IPS-NIHi11 (cell line): ENCODE measurements at regions not wholly inside any gene's neighbourhood (a gene's known extent, or its start where the extent isn't known, plus 50 kb on each side); places are given as distances from the start of the nearest gene placed in this dataset.
"Not testable (repeated sequence)": the region's sequence is repeated elsewhere in the genome, so short reads cannot be mapped to it uniquely, and the experiment has no call there.

ENCODE experiments used
- DNase-seq: peaks from one replicate; pipeline ENCODE4 v3.0.0; 2012; ENCODE audit warnings: mixed read lengths, low spot score

DNA sequence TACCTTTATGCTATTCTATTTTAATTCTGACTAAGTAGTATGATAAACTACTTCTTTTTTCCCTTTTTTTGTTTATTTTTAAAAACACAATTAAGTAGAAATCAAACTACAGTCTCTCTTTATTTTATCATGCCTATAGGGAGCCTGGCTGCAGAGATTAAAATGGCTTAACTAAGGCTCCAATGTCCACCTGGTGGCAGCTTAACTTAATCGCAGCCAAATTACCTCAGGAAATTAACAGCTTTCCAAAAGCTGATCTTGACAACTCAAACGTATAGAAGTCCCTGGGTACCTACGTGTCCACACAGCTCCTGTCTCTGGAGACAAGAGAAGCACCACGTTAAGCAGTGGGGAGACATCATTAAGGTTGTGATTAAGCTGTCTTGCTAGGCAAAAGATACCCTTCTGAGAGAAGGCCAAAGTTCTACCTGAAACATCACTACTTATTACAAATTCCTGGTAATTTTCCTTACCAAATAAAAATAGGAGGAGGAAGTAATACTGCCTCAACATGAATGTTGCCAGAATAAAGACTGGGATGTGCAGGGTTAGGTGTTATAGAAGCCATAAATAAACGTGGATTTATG is 63.2 kb upstream of the SNX19 start:
- DNase-seq, result peak; percentile 44

DNA sequence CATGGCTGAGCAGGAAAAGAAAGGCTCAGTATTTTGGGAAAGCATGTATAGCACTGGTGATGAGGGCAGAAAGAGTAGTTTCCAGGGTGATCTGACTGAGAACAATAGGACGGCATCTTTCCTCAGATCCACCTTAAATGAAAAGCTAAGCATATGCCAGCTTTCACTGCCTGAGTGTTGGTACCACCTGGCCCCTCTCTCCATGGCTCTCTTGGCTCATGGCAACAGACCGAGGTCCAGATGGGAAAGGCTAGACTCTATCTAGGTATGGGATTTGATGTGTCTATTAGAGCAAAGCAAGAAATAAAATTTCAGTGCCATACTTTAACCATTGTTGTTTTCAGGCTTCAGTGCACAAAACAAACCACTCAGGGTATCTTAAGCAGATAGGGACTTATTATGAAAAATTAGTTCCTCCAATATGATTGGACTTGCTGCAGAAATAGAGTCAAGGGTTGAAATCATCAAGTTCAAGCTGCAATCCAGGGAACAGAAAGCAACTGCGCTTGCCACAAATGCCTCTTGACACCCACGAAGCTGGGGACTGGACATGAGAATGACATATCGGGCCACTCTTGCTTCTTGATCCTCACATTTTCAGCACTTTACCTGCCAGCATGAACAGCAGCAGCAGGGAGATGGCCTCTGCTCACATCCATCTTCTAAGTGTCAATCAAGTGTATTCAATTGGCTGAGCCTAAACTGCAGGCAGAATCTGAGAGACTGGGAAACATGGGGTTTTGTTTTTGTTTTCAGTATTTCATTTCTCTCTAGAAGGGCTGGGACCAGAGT is 64.0 kb upstream of the SNX19 start:
- DNase-seq, result no peak

DNA sequence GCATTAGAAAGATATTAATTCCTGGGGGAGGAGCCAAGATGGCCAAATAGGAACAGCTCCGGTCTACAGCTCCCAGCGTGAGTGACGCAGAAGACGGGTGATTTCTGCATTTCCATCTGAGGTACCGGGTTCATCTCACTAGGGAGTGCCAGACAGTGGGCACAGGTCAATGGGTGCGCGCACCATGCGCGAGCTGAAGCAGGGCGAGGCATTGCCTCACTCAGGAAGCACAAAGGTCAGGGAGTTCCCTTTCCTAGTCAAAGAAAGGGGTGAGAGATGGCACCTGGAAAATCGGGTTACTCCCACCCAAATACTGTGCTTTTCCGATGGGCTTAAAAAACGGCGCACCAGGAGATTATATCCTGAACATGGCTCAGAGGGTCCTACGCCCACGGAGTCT is 68.0 kb upstream of the SNX19 start:
- not testable (repeated sequence) for DNase-seq

DNA sequence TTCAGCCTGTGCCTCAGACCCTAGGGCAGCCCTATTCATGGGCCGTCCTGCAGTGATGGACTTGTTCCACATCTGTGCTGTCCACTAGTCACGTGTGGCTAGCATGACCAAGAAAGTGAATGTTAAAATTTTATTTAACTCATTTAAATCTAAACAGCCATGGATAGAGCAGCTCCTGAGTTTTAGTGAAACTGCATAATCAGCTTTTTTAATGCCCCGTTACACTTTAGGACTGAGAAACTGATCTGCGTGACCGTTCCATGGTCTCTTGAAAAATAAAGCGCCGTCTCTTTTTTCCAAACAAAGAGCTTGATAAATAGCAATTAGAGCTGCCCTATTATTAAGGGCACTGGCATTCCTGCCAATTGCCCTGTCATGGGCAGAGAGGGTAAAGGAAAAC is 76.5 kb upstream of the SNX19 start:
- no peak for DNase-seq

DNA sequence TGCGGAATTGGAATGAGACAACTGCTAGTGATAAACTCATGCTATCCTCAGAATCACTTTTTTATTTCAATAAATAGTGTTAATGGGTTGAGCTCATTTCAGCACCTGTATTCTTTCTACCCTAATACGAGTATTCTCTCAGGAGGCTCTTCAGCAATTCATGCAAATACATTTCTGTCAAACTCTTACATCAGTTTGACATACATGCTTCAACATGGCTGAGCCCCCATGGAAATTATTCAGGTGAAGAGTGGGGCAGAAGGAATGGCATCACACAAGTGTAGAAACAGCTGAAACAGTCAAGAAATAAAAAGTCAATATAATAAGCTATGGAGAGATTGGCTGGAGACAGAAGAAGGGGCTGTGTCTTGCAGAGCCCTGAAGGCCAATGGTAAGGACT is 77.8 kb upstream of the SNX19 start:
- DNase-seq, result no peak

DNA sequence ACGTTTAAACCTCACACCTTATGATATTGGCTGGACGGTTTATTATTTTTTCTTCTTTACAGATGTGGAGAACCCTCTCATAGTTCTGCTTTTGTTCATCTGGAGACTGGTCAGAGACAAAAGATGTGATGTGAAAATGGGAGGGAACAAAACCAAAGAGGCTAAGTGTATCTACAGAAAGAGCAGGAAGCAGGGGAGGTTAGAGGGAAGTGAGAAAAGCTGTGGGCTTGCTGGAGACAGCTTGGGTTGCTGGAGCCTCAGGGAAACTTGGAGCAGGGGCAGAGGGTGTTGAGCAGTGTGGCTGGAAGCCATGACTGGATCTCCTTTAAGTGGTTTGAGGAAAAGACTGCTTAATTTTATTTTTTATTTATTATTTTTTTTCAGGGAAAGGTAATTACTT is 79.0 kb upstream of the SNX19 start:
- no peak for DNase-seq

DNA sequence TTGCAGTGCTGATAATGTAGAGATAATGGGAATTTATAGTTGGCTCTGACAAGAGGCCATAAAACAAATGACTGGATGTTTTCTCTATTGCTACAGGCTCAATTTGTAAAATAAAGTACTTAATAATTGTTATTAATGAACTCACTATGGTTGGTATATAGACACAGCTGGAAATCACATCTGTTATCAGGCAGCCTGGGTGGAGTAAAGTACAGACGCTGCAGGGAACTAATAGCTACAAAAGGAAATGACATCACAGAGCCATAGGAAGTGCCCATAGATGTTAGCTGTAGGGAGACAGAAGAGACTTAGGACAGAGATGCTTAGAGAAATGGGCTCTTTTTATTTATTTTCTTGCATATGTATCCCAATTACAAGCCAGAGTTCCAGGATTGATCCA is 81.0 kb upstream of the SNX19 start:
- DNase-seq, result no peak

DNA sequence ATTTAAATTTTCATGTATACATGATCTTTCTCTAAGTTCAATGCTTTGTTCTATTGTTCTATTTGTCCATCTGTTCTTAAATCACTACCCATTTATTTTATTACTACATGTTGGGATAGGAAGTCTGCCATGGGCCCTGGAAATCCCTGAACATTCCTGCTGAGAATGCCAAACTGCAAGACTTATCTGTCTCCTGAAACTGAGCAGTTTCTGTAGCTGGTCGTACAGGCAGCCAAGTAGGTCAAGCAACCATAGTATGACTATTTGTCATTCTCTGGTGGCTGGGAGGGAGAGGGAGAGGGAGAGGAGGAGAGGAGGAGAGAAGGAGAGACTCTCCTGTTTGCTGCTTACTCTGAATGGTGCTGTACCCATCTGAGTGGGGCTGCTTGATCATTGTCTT is 82.8 kb upstream of the SNX19 start:
- no peak for DNase-seq

DNA sequence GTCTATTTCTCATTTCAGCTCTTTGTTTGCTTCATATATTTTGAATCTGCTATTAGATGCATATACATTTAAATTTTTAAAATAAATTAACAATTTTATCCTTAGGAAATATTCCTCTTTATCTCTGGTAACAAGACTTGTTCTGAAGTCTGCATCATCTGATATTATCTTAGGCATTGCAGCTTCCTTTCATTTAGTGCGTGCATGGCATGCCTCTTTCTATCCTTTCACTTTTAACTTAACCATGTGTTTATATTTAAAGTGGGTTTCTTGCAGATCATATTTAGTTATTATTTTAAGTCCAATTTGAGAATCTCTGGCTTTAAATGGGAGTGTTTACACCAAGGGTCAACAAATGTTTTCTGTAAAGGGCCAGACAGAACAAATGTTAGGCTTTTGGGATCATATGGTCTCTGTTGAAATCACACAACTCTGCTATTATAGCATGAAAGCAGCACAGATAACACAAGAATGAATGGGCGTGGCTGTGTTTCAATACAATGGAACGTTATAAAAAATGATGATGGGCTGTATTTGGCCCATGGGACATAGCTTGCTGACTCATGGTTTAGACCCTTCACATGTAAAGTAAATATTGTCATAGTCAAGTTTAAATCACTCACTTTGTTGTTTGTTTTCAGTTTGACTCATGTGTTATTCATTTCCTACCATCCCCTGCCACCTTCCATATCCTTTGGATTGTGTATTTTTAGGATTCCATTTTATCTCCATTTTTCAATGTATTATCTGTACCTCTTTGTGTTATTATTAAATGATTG is 83.9 kb upstream of the SNX19 start:
- DNase-seq, result no peak

DNA sequence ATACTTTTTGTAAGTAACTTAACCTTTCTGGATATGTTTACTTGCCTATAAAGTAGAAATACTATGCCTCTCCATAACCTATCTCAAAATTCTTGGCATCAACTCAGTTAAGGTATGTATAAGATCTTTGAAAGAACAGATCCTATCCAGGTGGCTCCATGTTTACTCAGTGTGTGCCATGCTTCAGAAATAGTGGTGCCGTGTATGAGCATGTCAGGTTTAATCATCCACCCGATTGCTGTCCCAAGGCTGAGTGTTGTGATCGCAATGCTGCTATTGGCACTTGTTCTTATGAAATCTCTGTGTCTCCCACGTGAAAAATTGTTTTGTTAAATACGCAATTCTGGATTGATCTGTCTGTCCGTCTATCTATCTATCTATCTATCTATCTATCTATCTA is 85.9 kb upstream of the SNX19 start:
- DNase-seq, result no peak

DNA sequence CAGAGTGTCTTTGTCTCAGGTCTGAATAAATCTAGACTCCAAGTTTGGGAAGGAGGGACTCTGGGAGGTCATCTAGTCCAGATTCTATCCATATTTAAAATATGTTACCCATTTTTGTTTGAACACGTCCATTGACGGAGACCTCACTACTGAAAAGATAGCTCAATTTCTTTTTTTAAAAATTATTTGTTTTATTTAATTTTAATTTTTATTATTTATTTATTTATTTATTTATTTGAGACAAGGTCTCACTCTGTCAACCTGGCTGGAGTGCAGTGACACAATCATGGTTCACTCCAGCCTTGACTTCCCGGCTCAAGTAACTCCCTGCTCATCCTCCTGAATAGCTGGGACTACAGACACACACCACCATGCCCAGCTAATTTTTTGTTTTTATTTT is 89.5 kb upstream of the SNX19 start:
- DNase-seq, result no peak

DNA sequence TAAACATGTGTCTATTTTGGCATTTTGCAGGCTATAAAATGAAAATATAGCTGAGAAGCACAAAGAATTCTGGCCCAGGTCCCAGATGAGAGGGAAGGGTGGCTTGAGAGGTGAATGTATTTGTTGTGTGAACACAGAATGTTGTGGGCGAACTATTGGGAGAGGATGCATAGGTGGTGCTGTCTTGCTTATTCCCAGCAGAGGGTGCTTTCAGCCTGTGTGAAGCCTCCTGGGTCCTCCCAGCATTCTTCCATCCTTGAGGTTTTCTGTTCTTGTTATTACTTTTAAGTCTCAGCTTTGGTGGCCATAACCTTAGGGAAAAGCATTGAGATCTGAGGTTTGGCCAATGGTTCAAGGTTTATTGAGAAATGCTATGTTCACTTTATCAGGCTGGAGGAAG is 108.7 kb upstream of the SNX19 start:
- DNase-seq, result peak; percentile 60

DNA sequence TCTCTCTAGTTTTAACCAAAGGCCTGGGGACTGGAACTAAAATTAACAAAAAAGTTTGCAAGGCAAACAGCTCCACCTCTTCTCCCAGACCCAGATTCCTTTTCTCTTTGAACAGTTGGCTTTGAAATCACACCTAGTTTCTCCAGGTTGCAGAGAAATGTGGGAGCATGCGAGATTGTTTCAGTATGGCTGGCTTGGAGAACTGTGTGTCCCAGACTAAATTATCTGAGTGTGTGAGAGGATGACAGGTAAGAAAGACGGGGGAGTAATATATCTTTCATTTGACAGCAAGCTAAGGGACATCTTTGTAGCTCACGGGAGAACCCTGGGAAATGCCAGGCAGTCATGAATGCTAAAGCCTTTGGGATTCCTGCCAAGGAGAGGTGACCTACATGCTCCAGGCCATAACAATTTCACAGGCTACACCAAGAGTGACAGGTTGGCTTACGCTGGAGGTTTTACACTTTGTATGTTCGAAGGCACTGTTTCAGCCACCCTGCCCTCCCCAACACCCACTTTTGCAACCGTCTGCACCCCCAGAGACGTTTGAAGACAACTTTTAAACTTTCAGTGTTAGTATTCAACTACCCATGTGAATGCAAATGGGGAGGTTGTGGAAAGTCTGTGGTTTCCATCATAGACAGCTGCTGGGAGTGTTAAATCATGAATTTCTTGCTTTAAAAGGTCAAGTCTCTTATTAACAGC is 109.3 kb upstream of the SNX19 start:
- DNase-seq, result no peak

DNA sequence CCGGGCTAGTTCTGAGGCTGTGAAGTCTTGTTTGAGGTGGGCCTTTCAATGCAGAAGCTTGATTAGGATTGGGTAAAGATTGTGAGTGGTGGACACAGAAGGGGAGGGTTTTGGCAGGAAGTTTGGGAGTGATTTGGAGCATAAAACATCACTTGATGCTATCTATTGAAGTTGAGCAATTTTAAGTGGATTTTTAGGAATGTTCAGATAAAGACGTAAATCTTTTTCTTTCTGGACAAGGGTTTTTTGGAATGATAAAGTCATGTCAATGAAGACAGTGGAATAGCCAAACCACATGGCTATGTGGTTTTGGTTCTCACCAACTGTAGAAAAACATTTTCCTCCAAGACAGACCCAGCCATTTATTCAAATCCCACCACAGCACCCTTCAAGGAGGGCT is 111.2 kb upstream of the SNX19 start:
- DNase-seq, result no peak

DNA sequence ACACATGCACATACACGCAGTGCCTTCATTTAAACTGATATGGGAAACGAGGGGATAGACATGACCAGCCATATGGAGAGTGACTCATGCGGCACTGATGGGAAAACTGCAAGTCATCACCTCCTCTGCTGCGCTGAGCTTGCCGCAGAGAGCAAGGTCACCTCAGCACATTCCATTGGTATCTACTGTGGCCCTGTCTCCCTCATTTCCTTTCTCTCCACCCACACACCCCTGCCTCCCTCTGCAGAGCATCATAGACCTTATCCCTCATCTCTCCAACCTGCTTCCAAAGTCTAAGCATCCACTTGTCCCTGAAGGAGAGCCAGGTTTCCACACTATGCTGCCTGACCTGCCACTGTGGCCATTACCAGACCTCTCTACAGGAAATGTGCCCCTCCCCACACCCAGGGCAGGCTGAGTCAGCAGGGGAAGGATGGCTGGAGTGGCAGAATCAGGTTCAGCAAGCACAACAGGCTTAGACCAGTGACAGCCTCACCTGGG is 116.9 kb upstream of the SNX19 start:
- peak; percentile 23 for DNase-seq

DNA sequence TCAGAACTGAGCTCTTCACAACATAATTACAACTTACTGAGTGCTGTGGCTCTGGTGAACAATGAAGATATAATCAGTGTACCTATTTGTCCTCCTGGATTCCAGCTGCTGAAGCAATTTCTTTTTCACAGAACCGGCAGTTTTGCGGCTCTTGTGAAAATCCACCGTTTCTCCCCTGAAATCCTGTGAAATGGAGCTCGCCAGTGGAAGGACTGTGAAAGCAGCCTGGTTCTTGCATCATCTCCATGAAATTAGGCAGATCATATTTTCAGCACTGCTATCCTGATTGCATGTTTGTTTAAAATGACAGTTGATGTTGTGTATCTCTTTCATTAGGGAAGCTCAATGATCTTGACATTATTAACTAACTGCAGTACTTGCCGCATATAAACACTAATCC is 120.2 kb upstream of the SNX19 start:
- DNase-seq, result no peak

DNA sequence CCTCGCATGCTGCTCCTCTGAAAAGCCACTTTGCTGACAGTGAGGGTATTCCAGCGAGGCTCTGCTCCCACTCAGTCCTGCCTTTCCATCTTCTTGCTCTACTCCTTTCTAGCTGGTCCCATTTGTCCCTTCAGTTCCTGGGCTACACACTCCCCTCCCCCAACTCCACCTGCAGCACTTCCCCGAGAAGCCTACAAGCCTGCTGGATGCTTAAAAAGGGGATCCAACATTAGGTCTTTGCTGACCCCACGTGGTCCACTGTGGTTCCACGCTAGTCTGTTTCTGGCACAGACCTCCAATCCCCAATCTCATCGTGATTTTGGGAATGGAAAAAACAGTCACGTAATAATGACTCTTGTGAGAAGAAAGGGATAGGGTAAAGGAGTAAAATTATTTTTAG is 121.6 kb upstream of the SNX19 start:
- DNase-seq, result no peak

DNA sequence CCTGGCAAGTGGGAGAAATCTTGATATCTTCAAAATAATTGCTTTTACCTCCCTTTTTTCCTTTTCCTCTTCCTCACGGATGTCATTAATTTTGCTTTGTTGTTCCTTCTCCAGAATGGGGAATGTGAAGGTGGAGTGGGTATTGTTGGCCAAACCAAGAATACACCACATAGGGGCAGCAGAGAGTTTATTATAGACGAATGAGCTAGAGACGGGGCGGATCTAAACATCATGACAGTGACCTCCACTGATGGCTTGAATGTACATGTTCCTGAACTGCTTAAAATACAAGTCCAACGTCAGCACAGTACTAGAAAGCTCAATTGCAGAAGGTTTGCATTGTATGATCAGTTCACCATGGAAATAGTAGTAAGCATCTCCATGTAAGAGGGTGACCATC is 122.3 kb upstream of the SNX19 start:
- DNase-seq, result peak; percentile 68

DNA sequence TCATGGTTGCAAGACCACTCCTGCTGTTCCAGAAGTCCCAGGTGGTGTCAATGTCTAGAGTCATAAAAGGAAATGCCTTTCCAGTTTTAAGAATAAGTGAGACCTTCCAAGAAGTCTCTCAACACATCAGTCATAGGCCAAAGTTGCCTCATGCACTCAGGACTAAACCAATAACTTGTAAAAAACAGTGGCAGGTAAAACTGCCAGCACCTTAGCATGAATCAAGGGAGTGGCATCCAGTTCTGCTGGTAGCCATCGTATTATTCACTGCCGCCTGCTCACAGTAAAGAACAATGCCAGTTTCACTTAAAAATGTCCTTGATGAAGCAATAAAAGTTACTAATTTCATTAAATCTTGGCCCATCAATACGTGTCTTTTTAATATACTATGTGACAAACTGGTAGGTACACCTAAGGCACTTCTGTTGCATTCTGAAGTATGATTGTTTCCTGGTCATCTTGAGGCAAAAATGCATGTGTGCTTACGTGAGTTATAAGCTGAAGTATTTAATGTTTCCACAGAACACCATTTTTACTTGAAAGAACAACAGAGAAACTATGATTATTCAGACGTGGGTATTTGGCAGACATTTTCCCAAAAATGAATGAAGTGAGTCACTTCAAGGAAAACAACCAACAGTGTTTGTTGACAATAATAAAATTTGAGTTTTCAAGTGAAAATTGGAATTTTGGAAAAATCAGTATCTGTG is 125.2 kb upstream of the SNX19 start:
- no peak for DNase-seq

DNA sequence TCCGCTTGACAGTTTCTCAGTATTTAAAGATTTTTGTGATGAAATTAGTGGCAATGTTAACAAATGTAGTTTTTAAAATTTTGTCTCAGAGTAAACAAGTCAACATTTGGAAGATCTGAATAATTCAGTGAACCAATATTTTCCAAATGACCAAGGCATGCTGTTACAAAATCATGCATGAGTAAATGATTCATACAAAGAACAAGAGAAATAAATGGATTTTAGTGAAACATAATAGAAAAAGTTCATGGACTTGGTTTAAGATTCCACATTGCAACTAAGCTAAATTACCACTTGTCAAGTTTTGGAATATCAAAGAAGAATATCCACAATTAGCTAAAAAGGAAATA is 125.7 kb upstream of the SNX19 start:
- no peak for DNase-seq

DNA sequence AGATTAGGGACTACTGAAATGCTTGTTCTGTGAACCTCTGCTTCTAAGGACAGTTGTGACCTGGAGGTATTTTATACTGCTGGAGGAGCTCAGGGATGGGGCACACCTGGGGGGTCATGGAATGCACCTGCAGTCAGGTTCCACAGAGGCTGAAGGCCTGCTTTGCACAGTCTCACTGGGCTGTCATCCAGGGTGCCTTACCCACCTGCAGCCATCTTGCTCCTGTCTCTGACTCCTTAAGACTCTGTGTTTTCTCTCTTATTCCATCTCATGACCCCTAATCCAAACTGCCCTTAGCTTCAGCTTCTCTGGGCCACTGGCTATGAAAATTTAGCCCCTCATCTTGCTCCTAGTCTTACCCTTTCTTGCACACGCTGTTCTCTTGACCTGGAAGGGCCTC is 127.0 kb upstream of the SNX19 start:
- no peak for DNase-seq

DNA sequence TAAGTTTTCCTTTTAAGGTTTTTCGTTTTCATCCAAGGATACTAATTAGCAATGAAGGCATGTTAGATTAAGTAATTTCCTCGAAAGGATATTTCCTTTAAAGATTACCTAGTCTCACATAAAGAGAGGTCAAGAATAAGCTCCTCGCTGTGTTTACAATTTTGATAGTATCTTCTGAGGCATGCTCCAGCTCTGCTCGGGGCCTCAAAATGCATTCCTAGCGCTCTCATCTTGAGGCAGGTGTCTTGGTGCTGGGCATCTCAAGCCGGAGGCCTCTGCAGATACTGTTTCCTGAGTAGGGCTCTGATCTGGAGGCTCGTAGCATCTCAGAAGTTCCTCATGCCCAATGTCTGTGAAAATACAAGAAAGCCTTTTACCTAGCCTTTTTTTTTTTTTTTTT is 128.6 kb upstream of the SNX19 start:
- DNase-seq, result no peak
